K562 (cell line): ENCODE measurements at regions not wholly inside any gene's neighbourhood (a gene's known extent, or its start where the extent isn't known, plus 50 kb on each side); places are given as distances from the start of the nearest gene placed in this dataset.

Source experiments
- ATAC-seq: fragments of 200-7000 bp; cut with Tn5 transposase; 3 replicates; pipeline ENCODE4 v1.9.1; 2020; ENCODE audit warnings: moderate library complexity
- BruUV-seq: library from RNA; stranded (reverse); fragments of 400-500 nt; replicated peaks from 2 replicates; lab custom pipeline; 2021; lab: Mats Ljungman, UMichigan
- CTCF ChIA-PET: fragments of 300-600 bp; formaldehyde crosslinking; extraction: SDS; loops from one replicate; lab custom pipeline; 2021; ENCODE audit warnings: low intra/inter-chr PET ratio; lab: Yijun Ruan, JAX
- POLR2A ChIA-PET: fragments of 300-600, 350-650 bp; sonication (Branson Sonifier 250); formaldehyde crosslinking; extraction: SDS; loops from one replicate; lab custom pipeline; 2021; ENCODE audit warnings: antibody characterized with exemption, inconsistent platforms; lab: Yijun Ruan, JAX
- DNase-seq, 4 experiments: peaks; one replicate each; pipeline versions ENCODE4 v3.0.0 to v3.0.0-alpha.2; 2011 to 2018; ENCODE audit warnings: low spot score in 3 of 4, mixed read lengths in 3 of 4; ENCODE audit errors: extremely low read depth in 1 of 4
- FAIRE-seq: peaks from 2 replicates; lab custom pipeline; 2011; peaks lifted over from hg19 to GRCh38; lab: Jason Lieb, UNC
- H2AFZ ChIP-seq: 2 replicates; pipeline ENCODE4 v1.6.0; 2011; ENCODE audit warnings: low read depth, low read length, control low read depth, inconsistent platforms
- H3K27ac ChIP-seq: fragments of 200-600 bp; 3 replicates; pipeline ENCODE4 v1.8.0; 2011; ENCODE audit warnings: low read depth, mild to moderate bottlenecking, control low read depth, inconsistent platforms, low read length, moderate library complexity, mixed read lengths; ENCODE audit errors: extremely low read depth
- H3K27me3 ChIP-seq, 2 experiments: fragments of 300-600 bp in 1 of 2; 2 replicates in 1 of 2; 3 replicates in 1 of 2; pipeline versions ENCODE4 v1.6.0 to v1.8.0; 2011; ENCODE audit warnings: inconsistent platforms in 2 of 2, low read length in 2 of 2, mild to moderate bottlenecking in 1 of 2, mixed read lengths in 1 of 2, moderate library complexity in 1 of 2; ENCODE audit not compliant: control insufficient read depth in 2 of 2, insufficient read depth in 2 of 2
- H3K36me3 ChIP-seq: fragments of 300-600 bp; 3 replicates; pipeline ENCODE4 v1.8.0; 2011; ENCODE audit warnings: mild to moderate bottlenecking, low read length, inconsistent platforms; ENCODE audit not compliant: control insufficient read depth, insufficient read depth
- H3K4me1 ChIP-seq, 2 experiments: fragments of 200-600 bp in 1 of 2; replicated peaks in 1 of 2; 2 replicates in 1 of 2; 3 replicates in 1 of 2; pipeline versions ENCODE4 v1.5.1 to v1.8.0; 2011; ENCODE audit warnings: inconsistent platforms in 2 of 2, low read length in 2 of 2, mild to moderate bottlenecking in 1 of 2, mixed read lengths in 1 of 2, moderate library complexity in 1 of 2; ENCODE audit not compliant: control insufficient read depth in 2 of 2, insufficient read depth in 2 of 2
- H3K4me2 ChIP-seq: 2 replicates; pipeline ENCODE4 v1.6.1; 2011; ENCODE audit warnings: low read length, control low read depth, inconsistent platforms, mixed read lengths; ENCODE audit not compliant: insufficient read depth
- H3K4me3 ChIP-seq: fragments of 200-600 bp; sonication (generic), shearing (Covaris generic); 2 replicates; pipeline ENCODE4 v1.5.1; 2016; ENCODE audit warnings: control low read depth, inconsistent platforms
- H3K79me2 ChIP-seq: fragments of 200-600 bp; 3 replicates; pipeline ENCODE4 v1.8.0; 2011; ENCODE audit warnings: low read length, inconsistent platforms; ENCODE audit not compliant: control insufficient read depth, insufficient read depth
- H3K9ac ChIP-seq, 2 experiments: 2 replicates each; pipeline versions ENCODE4 v1.6.0 to v1.6.1; 2011; ENCODE audit warnings: low read depth in 2 of 2, low read length in 2 of 2, control low read depth in 1 of 2, inconsistent platforms in 1 of 2, mild to moderate bottlenecking in 1 of 2, mixed read lengths in 1 of 2; ENCODE audit not compliant: insufficient read depth in 1 of 2
- H3K9me1 ChIP-seq: one replicate; pipeline ENCODE4 v1.6.0; 2011; ENCODE audit warnings: inconsistent platforms, mild to moderate bottlenecking, low read length, moderate library complexity; ENCODE audit not compliant: control insufficient read depth, insufficient read depth
- H3K9me3 ChIP-seq: replicated peaks from 2 replicates; pipeline ENCODE4 v1.5.1; 2011; ENCODE audit warnings: low read depth, low read length, inconsistent platforms; ENCODE audit not compliant: control insufficient read depth, insufficient read depth
- H4K20me1 ChIP-seq: replicated peaks from 2 replicates; pipeline ENCODE4 v1.6.1; 2011; ENCODE audit warnings: low read length, inconsistent platforms, mixed read lengths; ENCODE audit not compliant: control insufficient read depth, insufficient read depth
- E4F1 ChIP-seq: fragments of 250-450 bp; sonication (Bioruptor Pico); IDR thresholded peaks from 2 replicates; pipeline ENCODE4 v1.5.0; 2021; ENCODE audit warnings: mild to moderate bottlenecking, borderline replicate concordance
- ZNF436 ChIP-seq: fragments of 250-450, 450-650 bp; sonication (Bioruptor Pico); formaldehyde crosslinking; IDR thresholded peaks from 2 replicates; pipeline ENCODE4 v1.7.0; 2020; ENCODE audit warnings: mild to moderate bottlenecking
- WGBS: fragments of 100-300 bp; shearing (Covaris generic); methylation state at CpG from one replicate; pipeline ENCODE4 v1.1.6; 2016; ENCODE audit warnings: low coverage, mixed read lengths; ENCODE audit not compliant: insufficient coverage; ENCODE audit errors: missing lambda C conversion rate; 5-methylcytosine and 5-hydroxymethylcytosine counted together
- in situ Hi-C: fragments of 300-500 bp; cut with MboI; formaldehyde crosslinking; loops from 4 replicates; pipeline ENCODE4 v1.15.0; 2018; ENCODE audit warnings: inconsistent platforms, mixed read lengths
- intact Hi-C: fragments of 100-400 bp; cut with micrococcal nuclease; formaldehyde crosslinking; loops from 2 replicates; pipeline ENCODE4 v1.14.2; 2022

- CTCF ChIA-PET: no interaction called here
- POLR2A ChIA-PET: no interaction called here
Measured at GRCh38 chr5:8958602-8959001, 587.3 kb downstream of the SEMA5A start.

More at GRCh38 chr5:8958602-8959001, 587.3 kb downstream of the SEMA5A start:
- Histone ChIP-seq H3K4me2 (no peak overlapping the region), H4K20me1 (no peaks in the 10 kb centered on the region), H3K9ac (no peak overlapping the region), H3K4me1 (no peaks in the 10 kb centered on the region), H3K27me3 (no peaks in the 10 kb centered on the region), H3K79me2 (no peaks in the 10 kb centered on the region), H3K9me3 (no peaks in the 10 kb centered on the region; the same call in 1 of the 2 replicates), H3K36me3 (no peaks in the 10 kb centered on the region), H3K9me1 (no peaks in the 10 kb centered on the region), H3K27ac (no peak overlapping the region)
- intact Hi-C loops: no loop called here
- BruUV-seq: no TSS peak
- ATAC-seq: no peak
- in situ Hi-C loops: no loop called here
- DNase-seq: no peak
- no peak for TF ChIP-seq E4F1 (CRISPR knock-in tag)
- no peak for TF ChIP-seq ZNF436 (CRISPR knock-in tag)
- TF ChIP-seq, all 486 proteins: peak for 0
- Histone ChIP-seq H2AFZ (no peak overlapping the region), H3K4me3 (no peak overlapping the region)
- WGBS: 4% methylated on average over 5 of the region's 5 CpGs
- no peak for FAIRE-seq
